ENCODE measurements at regions not wholly inside any gene's neighbourhood (a gene's known extent, or its start where the extent isn't known, plus 50 kb on each side); places are given as distances from the start of the nearest gene placed in this dataset.

GRCh38 chr2:120558847-120559246, 176.8 kb upstream of the GLI2 start:
- no peak overlapping the region for H3K4me3 Mint-ChIP-seq
- DNase-seq (ENCODE audit: low read depth, low spot score) = no peak
- H3K27ac Mint-ChIP-seq (ENCODE audit: unreplicated experiment) = no peak overlapping the region
- H3K27me3 Mint-ChIP-seq (ENCODE audit: low read depth) = peaks cover 21% of the 10 kb centered on the region
- H3K9me3 Mint-ChIP-seq = no peaks in the 10 kb centered on the region
- no peaks in the 10 kb centered on the region for H3K36me3 Mint-ChIP-seq (ENCODE audit: low read depth)
- H3K4me1 Mint-ChIP-seq = no peaks in the 10 kb centered on the region
- TF ChIP-seq CTCF (conservative IDR thresholded peaks at IDR 0.05) = no peak

- peaks cover 20% of the 10 kb centered on the region for H3K27me3 Mint-ChIP-seq (ENCODE audit: low read depth)
- H3K4me3 Mint-ChIP-seq = no peak overlapping the region
- H3K4me1 Mint-ChIP-seq = peaks cover 3% of the 10 kb centered on the region
- no peak for TF ChIP-seq CTCF (conservative IDR thresholded peaks at IDR 0.05)
- no peak overlapping the region for H3K27ac Mint-ChIP-seq (ENCODE audit: unreplicated experiment)
- H3K36me3 Mint-ChIP-seq (ENCODE audit: low read depth) = no peaks in the 10 kb centered on the region
- no peaks in the 10 kb centered on the region for H3K9me3 Mint-ChIP-seq
- DNase-seq (ENCODE audit: low read depth, low spot score) = no peak
Observed at GRCh38 chr2:120559401-120559800, 176.3 kb upstream of the GLI2 start.

- no peaks in the 10 kb centered on the region for H3K9me3 Mint-ChIP-seq
- no peak overlapping the region for H3K4me3 Mint-ChIP-seq
- peaks cover 9% of the 10 kb centered on the region for H3K4me1 Mint-ChIP-seq
- H3K27me3 Mint-ChIP-seq (ENCODE audit: low read depth) = peaks cover 16% of the 10 kb centered on the region
- H3K27ac Mint-ChIP-seq (ENCODE audit: unreplicated experiment) = no peak overlapping the region
- no peak for DNase-seq (ENCODE audit: low read depth, low spot score)
- TF ChIP-seq CTCF (conservative IDR thresholded peaks at IDR 0.05) = no peak
- H3K36me3 Mint-ChIP-seq (ENCODE audit: low read depth) = no peaks in the 10 kb centered on the region
Observed at GRCh38 chr2:120560330-120560729, 175.3 kb upstream of the GLI2 start.

GRCh38 chr2:120561379-120562035, 174.2 kb upstream of the GLI2 start:
- TF ChIP-seq CTCF (conservative IDR thresholded peaks at IDR 0.05) = no peak
- no peak for DNase-seq (ENCODE audit: low read depth, low spot score)
- Mint-ChIP-seq H3K4me1 (peaks cover 17% of the 10 kb centered on the region), H3K4me3 (no peak overlapping the region), H3K36me3 (ENCODE audit: low read depth) (no peaks in the 10 kb centered on the region), H3K9me3 (no peaks in the 10 kb centered on the region), H3K27ac (ENCODE audit: unreplicated experiment) (no peak overlapping the region), H3K27me3 (ENCODE audit: low read depth) (peaks cover 11% of the 10 kb centered on the region)

GRCh38 chr2:120562218-120563005, 173.3 kb upstream of the GLI2 start:
- Mint-ChIP-seq H3K4me3 (no peak overlapping the region), H3K27me3 (ENCODE audit: low read depth) (peaks cover 8% of the 10 kb centered on the region), H3K9me3 (no peaks in the 10 kb centered on the region), H3K4me1 (peaks cover 17% of the 10 kb centered on the region), H3K36me3 (ENCODE audit: low read depth) (no peaks in the 10 kb centered on the region), H3K27ac (ENCODE audit: unreplicated experiment) (no peak overlapping the region)
- DNase-seq (ENCODE audit: low read depth, low spot score) = no peak
- no peak for TF ChIP-seq CTCF (conservative IDR thresholded peaks at IDR 0.05)

All from neural crest cell (in vitro differentiated cells).